ENCODE measurements at regions not wholly inside any gene's neighbourhood (a gene's known extent, or its start where the extent isn't known, plus 50 kb on each side); places are given as distances from the start of the nearest gene placed in this dataset.

- no peak for TF ChIP-seq CTCF (IDR thresholded peaks at IDR 0.05)
These were observed 170.6 kb upstream of the PWP1 start for GRCh38 chr12:107514887-107515445.

- TF ChIP-seq CTCF (IDR thresholded peaks at IDR 0.05), result no peak
These were observed 170.1 kb upstream of the PWP1 start for GRCh38 chr12:107515446-107515958.

- no peak for TF ChIP-seq CTCF (IDR thresholded peaks at IDR 0.05)
These were observed 166.7 kb upstream of the PWP1 start for GRCh38 chr12:107518868-107519267.

GRCh38 chr12:107519906-107520859, 165.4 kb upstream of the PWP1 start:
- TF ChIP-seq CTCF (IDR thresholded peaks at IDR 0.05), result no peak

- TF ChIP-seq CTCF (IDR thresholded peaks at IDR 0.05), result no peak
These were observed 163.7 kb upstream of the PWP1 start for GRCh38 chr12:107521826-107522355.

GRCh38 chr12:107522692-107523477, 162.7 kb upstream of the PWP1 start:
- TF ChIP-seq CTCF (IDR thresholded peaks at IDR 0.05), result no peak

All from LNCAP (cell line).